ENCODE measurements at regions not wholly inside any gene's neighbourhood (a gene's known extent, or its start where the extent isn't known, plus 50 kb on each side); places are given as distances from the start of the nearest gene placed in this dataset.

- TF ChIP-seq CTCF (IDR thresholded peaks at IDR 0.05): no peak
- TF ChIP-seq POLR2A (IDR thresholded peaks at IDR 0.05): no peak
These were observed 115.1 kb upstream of the GPC1 start for GRCh38 chr2:240320204-240320993.
